HEK293 (cell line): ENCODE measurements at regions not wholly inside any gene's neighbourhood (a gene's known extent, or its start where the extent isn't known, plus 50 kb on each side); places are given as distances from the start of the nearest gene placed in this dataset.
"Not testable (repeated sequence)": the region's sequence is repeated elsewhere in the genome, so short reads cannot be mapped to it uniquely, and the experiment has no call there.

Source experiments
- ZNF433 ChIP-seq: fragments of 450-650 bp; formaldehyde crosslinking; IDR thresholded peaks from 2 replicates; pipeline ENCODE4 v1.5.1; 2016; ENCODE audit warnings: missing biosample characterization, missing genetic modification characterization, low read depth
- ZNF530 ChIP-seq: fragments of 450-650 bp; formaldehyde crosslinking; IDR thresholded peaks from 2 replicates; pipeline ENCODE4 v1.5.1; 2016; ENCODE audit warnings: low read depth, missing biosample characterization, missing genetic modification characterization
- TF ChIP-seq, protein P1 (sequence below): fragments of 450-650 bp; formaldehyde crosslinking; IDR thresholded peaks from 2 replicates; pipeline ENCODE4 v1.5.1; 2017; ENCODE audit warnings: missing biosample characterization, missing genetic modification characterization
- TF ChIP-seq, protein P2 (sequence below): fragments of 450-650 bp; formaldehyde crosslinking; IDR thresholded peaks from 2 replicates; pipeline ENCODE4 v1.5.0; 2017; ENCODE audit warnings: missing biosample characterization, missing genetic modification characterization, borderline replicate concordance

DNA sequence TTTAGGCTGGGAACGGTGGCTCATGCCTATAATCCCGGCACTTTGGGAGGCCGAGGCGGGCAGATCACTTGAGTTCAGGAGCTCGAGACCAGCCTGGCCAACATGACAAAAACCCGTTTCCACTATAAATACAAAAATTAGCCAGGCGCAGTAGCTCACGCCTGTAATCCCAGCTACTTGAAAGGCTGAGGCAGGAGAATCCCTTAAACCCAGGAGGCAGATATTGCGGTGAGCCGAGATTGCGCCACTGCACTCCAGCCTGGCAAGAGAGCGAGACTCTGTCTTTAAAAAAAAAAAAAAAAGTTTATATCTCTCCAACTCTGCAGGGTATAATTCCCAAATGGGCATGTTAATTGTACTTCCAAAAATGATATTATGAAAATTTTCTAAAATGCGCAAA is 91.6 kb downstream of the CD200R1L start:
- TF ChIP-seq ZNF530 (tag by site-specific recombination); ZNF433: not testable (repeated sequence)
- TF ChIP-seq, protein P1, sequence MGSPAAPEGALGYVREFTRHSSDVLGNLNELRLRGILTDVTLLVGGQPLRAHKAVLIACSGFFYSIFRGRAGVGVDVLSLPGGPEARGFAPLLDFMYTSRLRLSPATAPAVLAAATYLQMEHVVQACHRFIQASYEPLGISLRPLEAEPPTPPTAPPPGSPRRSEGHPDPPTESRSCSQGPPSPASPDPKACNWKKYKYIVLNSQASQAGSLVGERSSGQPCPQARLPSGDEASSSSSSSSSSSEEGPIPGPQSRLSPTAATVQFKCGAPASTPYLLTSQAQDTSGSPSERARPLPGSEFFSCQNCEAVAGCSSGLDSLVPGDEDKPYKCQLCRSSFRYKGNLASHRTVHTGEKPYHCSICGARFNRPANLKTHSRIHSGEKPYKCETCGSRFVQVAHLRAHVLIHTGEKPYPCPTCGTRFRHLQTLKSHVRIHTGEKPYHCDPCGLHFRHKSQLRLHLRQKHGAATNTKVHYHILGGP (tag by site-specific recombination) = not testable (repeated sequence)
- TF ChIP-seq, protein P2, sequence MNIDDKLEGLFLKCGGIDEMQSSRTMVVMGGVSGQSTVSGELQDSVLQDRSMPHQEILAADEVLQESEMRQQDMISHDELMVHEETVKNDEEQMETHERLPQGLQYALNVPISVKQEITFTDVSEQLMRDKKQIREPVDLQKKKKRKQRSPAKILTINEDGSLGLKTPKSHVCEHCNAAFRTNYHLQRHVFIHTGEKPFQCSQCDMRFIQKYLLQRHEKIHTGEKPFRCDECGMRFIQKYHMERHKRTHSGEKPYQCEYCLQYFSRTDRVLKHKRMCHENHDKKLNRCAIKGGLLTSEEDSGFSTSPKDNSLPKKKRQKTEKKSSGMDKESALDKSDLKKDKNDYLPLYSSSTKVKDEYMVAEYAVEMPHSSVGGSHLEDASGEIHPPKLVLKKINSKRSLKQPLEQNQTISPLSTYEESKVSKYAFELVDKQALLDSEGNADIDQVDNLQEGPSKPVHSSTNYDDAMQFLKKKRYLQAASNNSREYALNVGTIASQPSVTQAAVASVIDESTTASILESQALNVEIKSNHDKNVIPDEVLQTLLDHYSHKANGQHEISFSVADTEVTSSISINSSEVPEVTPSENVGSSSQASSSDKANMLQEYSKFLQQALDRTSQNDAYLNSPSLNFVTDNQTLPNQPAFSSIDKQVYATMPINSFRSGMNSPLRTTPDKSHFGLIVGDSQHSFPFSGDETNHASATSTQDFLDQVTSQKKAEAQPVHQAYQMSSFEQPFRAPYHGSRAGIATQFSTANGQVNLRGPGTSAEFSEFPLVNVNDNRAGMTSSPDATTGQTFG = not testable (repeated sequence)
